T-helper 2 cell treated with Interferon-gamma antibody and Interleukin-4, amounts not matched to agents 5 μg/mL and 100 μg/mL, for 36 hours (primary cell): ENCODE measurements at regions not wholly inside any gene's neighbourhood (a gene's known extent, or its start where the extent isn't known, plus 50 kb on each side); places are given as distances from the start of the nearest gene placed in this dataset.

Experiments
- DNase-seq: peaks from one replicate; pipeline ENCODE4 v3.0.0; 2021; ENCODE audit warnings: low spot score
- H3K27ac Mint-ChIP-seq: one replicate; pipeline ENCODE4 v1.8.0; 2021; ENCODE audit warnings: mild to moderate bottlenecking, mixed read lengths
- H3K27me3 Mint-ChIP-seq: one replicate; pipeline ENCODE4 v1.8.0; 2021; ENCODE audit warnings: low read depth, mixed read lengths
- H3K36me3 Mint-ChIP-seq: one replicate; pipeline ENCODE4 v1.8.0; 2021; ENCODE audit warnings: low read depth, mixed read lengths
- H3K4me1 Mint-ChIP-seq: one replicate; pipeline ENCODE4 v1.8.0; 2021; ENCODE audit warnings: low read depth, mixed read lengths
- H3K4me3 Mint-ChIP-seq: one replicate; pipeline ENCODE4 v1.8.0; 2022; ENCODE audit warnings: mild to moderate bottlenecking, moderate library complexity, mixed read lengths
- H3K9me3 Mint-ChIP-seq: one replicate; pipeline ENCODE4 v1.8.0; 2021; ENCODE audit warnings: mixed read lengths

- Mint-ChIP-seq H3K27ac (no peak overlapping the region), H3K4me3 (no peak overlapping the region), H3K9me3 (no peaks in the 10 kb centered on the region), H3K4me1 (no peaks in the 10 kb centered on the region), H3K27me3 (peaks cover 36% of the 10 kb centered on the region), H3K36me3 (no peaks in the 10 kb centered on the region)
- DNase-seq = no peak
Observed at GRCh38 chr15:96422125-96422524, 91.6 kb downstream of the NR2F2 start.

GRCh38 chr15:96424674-96425073, 94.2 kb downstream of the NR2F2 start:
- Mint-ChIP-seq H3K4me3 (no peak overlapping the region), H3K9me3 (no peaks in the 10 kb centered on the region), H3K4me1 (no peaks in the 10 kb centered on the region), H3K27ac (no peak overlapping the region), H3K27me3 (peaks cover 11% of the 10 kb centered on the region), H3K36me3 (no peaks in the 10 kb centered on the region)
- DNase-seq = no peak

GRCh38 chr15:96428742-96429141, 98.2 kb downstream of the NR2F2 start:
- H3K4me3 Mint-ChIP-seq = no peak overlapping the region
- no peaks in the 10 kb centered on the region for H3K27me3 Mint-ChIP-seq
- H3K36me3 Mint-ChIP-seq = no peaks in the 10 kb centered on the region
- no peak for DNase-seq
- H3K4me1 Mint-ChIP-seq = no peaks in the 10 kb centered on the region
- H3K9me3 Mint-ChIP-seq = no peaks in the 10 kb centered on the region
- H3K27ac Mint-ChIP-seq = no peak overlapping the region

GRCh38 chr15:96431786-96432185, 101.3 kb downstream of the NR2F2 start:
- Mint-ChIP-seq H3K4me1 (no peaks in the 10 kb centered on the region), H3K9me3 (no peaks in the 10 kb centered on the region), H3K4me3 (no peak overlapping the region), H3K27me3 (no peaks in the 10 kb centered on the region), H3K27ac (no peak overlapping the region), H3K36me3 (no peaks in the 10 kb centered on the region)
- DNase-seq = no peak

DNA sequence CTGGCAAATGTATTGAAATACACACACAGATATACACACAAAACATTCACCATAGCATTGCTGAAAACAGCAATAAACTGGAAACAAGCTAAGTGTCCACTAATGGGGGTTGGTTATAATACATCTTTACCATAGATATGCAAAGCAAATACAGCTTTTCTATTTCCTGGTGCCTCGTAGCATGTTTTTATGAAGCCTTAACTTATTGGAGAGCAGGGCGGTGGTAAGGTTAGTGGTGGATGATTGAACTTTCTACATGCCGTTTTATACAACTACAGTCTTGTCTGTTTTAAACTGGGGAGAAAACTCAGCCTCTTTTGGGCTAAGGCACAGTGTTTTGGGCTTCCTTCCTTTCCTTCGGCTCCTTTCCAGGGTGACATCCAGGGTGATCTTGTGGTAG, 104.5 kb downstream of the NR2F2 start:
- H3K27me3 Mint-ChIP-seq = no peaks in the 10 kb centered on the region
- H3K36me3 Mint-ChIP-seq = no peaks in the 10 kb centered on the region
- no peaks in the 10 kb centered on the region for H3K4me1 Mint-ChIP-seq
- no peak overlapping the region for H3K4me3 Mint-ChIP-seq
- no peak overlapping the region for H3K27ac Mint-ChIP-seq
- DNase-seq = no peak
- no peaks in the 10 kb centered on the region for H3K9me3 Mint-ChIP-seq

- H3K36me3 Mint-ChIP-seq = no peaks in the 10 kb centered on the region
- H3K4me1 Mint-ChIP-seq = no peaks in the 10 kb centered on the region
- H3K27ac Mint-ChIP-seq = no peak overlapping the region
- H3K4me3 Mint-ChIP-seq = no peak overlapping the region
- H3K27me3 Mint-ChIP-seq = no peaks in the 10 kb centered on the region
- H3K9me3 Mint-ChIP-seq = no peaks in the 10 kb centered on the region
- DNase-seq = no peak
Observed at GRCh38 chr15:96435841-96436240, 105.3 kb downstream of the NR2F2 start.

DNA sequence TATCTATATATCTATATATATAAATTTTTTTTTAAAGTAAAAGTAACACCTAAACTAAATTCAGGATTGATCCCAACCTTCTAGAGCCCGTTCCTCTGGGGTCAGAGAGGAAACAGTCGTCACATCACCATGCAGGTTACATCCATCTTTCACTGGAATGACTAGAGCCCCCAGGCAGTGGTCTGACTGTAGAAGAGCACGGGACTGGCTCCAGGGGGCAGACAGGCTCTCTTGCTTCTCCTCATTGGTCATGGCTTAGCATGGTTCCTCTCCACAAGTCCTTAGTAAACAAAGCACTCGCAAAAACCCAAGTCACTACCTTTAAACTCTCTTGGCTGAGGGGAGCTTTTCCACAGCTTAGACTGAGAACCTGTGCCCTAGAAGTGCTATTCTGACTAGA, 110.5 kb downstream of the NR2F2 start:
- no peak overlapping the region for H3K4me3 Mint-ChIP-seq
- no peaks in the 10 kb centered on the region for H3K36me3 Mint-ChIP-seq
- H3K4me1 Mint-ChIP-seq = no peaks in the 10 kb centered on the region
- H3K27ac Mint-ChIP-seq = no peak overlapping the region
- DNase-seq = no peak
- H3K27me3 Mint-ChIP-seq = no peaks in the 10 kb centered on the region
- H3K9me3 Mint-ChIP-seq = no peaks in the 10 kb centered on the region

- no peaks in the 10 kb centered on the region for H3K4me1 Mint-ChIP-seq
- no peaks in the 10 kb centered on the region for H3K27me3 Mint-ChIP-seq
- H3K36me3 Mint-ChIP-seq = no peaks in the 10 kb centered on the region
- no peak for DNase-seq
- no peaks in the 10 kb centered on the region for H3K9me3 Mint-ChIP-seq
- no peak overlapping the region for H3K27ac Mint-ChIP-seq
- no peak overlapping the region for H3K4me3 Mint-ChIP-seq
Observed at GRCh38 chr15:96442076-96442475, 111.6 kb downstream of the NR2F2 start.

DNA sequence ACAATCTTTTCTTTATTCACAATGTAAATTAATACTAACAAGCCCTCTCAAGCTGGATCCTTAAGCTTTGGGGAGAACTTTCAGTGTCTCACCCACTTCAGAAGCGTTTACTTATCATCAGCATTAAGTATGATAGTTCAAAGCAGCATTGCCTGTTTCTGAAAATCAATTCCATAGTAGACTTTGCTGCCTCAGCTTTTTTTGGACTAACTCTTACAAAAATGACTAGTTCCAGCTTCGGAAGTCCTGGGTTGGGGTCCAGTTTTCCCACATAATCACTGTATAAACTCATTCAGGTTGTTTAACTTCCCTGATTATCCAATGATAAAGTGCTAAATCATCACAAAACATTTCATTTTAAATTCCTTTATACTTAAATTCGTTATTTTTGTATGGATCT, 114.4 kb downstream of the NR2F2 start:
- Mint-ChIP-seq H3K27ac (no peak overlapping the region), H3K4me1 (no peaks in the 10 kb centered on the region), H3K4me3 (no peak overlapping the region), H3K36me3 (no peaks in the 10 kb centered on the region), H3K27me3 (no peaks in the 10 kb centered on the region), H3K9me3 (no peaks in the 10 kb centered on the region)
- no peak for DNase-seq

GRCh38 chr15:96448923-96449322, 118.4 kb downstream of the NR2F2 start:
- peaks cover 4% of the 10 kb centered on the region for H3K4me1 Mint-ChIP-seq
- no peak for DNase-seq
- no peaks in the 10 kb centered on the region for H3K9me3 Mint-ChIP-seq
- no peaks in the 10 kb centered on the region for H3K27me3 Mint-ChIP-seq
- no peaks in the 10 kb centered on the region for H3K36me3 Mint-ChIP-seq
- H3K27ac Mint-ChIP-seq = no peak overlapping the region
- H3K4me3 Mint-ChIP-seq = no peak overlapping the region

- no peaks in the 10 kb centered on the region for H3K9me3 Mint-ChIP-seq
Observed at GRCh38 chr15:96457841-96458240, 127.3 kb downstream of the NR2F2 start.

GRCh38 chr15:96460106-96460505, 129.6 kb downstream of the NR2F2 start:
- H3K27ac Mint-ChIP-seq = no peak overlapping the region
- H3K4me1 Mint-ChIP-seq = no peaks in the 10 kb centered on the region
- no peaks in the 10 kb centered on the region for H3K27me3 Mint-ChIP-seq
- H3K4me3 Mint-ChIP-seq = no peak overlapping the region
- no peaks in the 10 kb centered on the region for H3K9me3 Mint-ChIP-seq
- H3K36me3 Mint-ChIP-seq = no peaks in the 10 kb centered on the region
- no peak for DNase-seq

More at GRCh38 chr15:96457841-96458240, 127.3 kb downstream of the NR2F2 start:
- Mint-ChIP-seq H3K36me3 (no peaks in the 10 kb centered on the region), H3K27ac (no peak overlapping the region), H3K4me3 (no peak overlapping the region), H3K4me1 (no peaks in the 10 kb centered on the region), H3K27me3 (no peaks in the 10 kb centered on the region)
- DNase-seq = no peak

- no peaks in the 10 kb centered on the region for H3K4me1 Mint-ChIP-seq
- no peaks in the 10 kb centered on the region for H3K27me3 Mint-ChIP-seq
- DNase-seq = no peak
- no peak overlapping the region for H3K4me3 Mint-ChIP-seq
- H3K9me3 Mint-ChIP-seq = no peaks in the 10 kb centered on the region
- H3K36me3 Mint-ChIP-seq = no peaks in the 10 kb centered on the region
- no peak overlapping the region for H3K27ac Mint-ChIP-seq
Observed at GRCh38 chr15:96462768-96463750, 132.6 kb downstream of the NR2F2 start.

- H3K4me3 Mint-ChIP-seq = no peak overlapping the region
Observed at GRCh38 chr15:96466389-96466947, 136.0 kb downstream of the NR2F2 start.

More at GRCh38 chr15:96466389-96466947, 136.0 kb downstream of the NR2F2 start:
- no peaks in the 10 kb centered on the region for H3K27me3 Mint-ChIP-seq
- no peaks in the 10 kb centered on the region for H3K36me3 Mint-ChIP-seq
- H3K9me3 Mint-ChIP-seq = no peaks in the 10 kb centered on the region
- no peaks in the 10 kb centered on the region for H3K4me1 Mint-ChIP-seq
- no peak for DNase-seq
- no peak overlapping the region for H3K27ac Mint-ChIP-seq
